ENCODE measurements at regions not wholly inside any gene's neighbourhood (a gene's known extent, or its start where the extent isn't known, plus 50 kb on each side); places are given as distances from the start of the nearest gene placed in this dataset.

GRCh38 chr3:184651904-184652303 is 60.0 kb downstream of the MAGEF1 start:
- peaks cover 37% of the 10 kb centered on the region for H3K27me3 ChIP-seq (ENCODE audit: control insufficient read depth, insufficient read depth, low read length)
- ChIA-PET CTCF (no interaction called here), POLR2A (ENCODE audit: unreplicated experiment) (no interaction called here)
- H2BK15ac ChIP-seq (ENCODE audit: low read depth, low read length), result no peak overlapping the region
- WGBS, 2 experiments (ENCODE audit: extremely low coverage in 2 of 2, insufficient read length in 1 of 2), result 92% methylated on average over 4 of the region's 6 CpGs; no CpG with 5 or more reads in 1 of the 2 experiments
- H3K9me3 ChIP-seq (ENCODE audit: control insufficient read depth, insufficient read depth, low read length), result peaks cover 3% of the 10 kb centered on the region; the same call in 1 of the 2 replicates
- ATAC-seq (ENCODE audit: low read depth) (no peak), DNase-seq (no peak)
- H2AK9ac ChIP-seq (replicated peaks; ENCODE audit: low read depth, low read length, poor library complexity), result no peak overlapping the region
- H3K9ac ChIP-seq (ENCODE audit: low read depth, low read length), result no peak overlapping the region
- no peak overlapping the region for H2AK5ac ChIP-seq (ENCODE audit: low read depth, low read length)
- no peak overlapping the region for H3K14ac ChIP-seq (replicated peaks; ENCODE audit: low read depth, low read length)
- H3K56ac ChIP-seq (ENCODE audit: extremely low read depth, insufficient read depth, low read length), result no peak overlapping the region
- peaks cover 3% of the 10 kb centered on the region; the same call in 1 of the 2 replicates for H3K9me1 ChIP-seq (ENCODE audit: insufficient read depth, low read length)
- in situ Hi-C loops (cut with MboI; ENCODE audit: low sequenced_read_pairs), result no loop called here
- no peaks in the 10 kb centered on the region for H3K79me1 ChIP-seq (ENCODE audit: low read depth in 1 of 2, low read length in 2 of 2)
- no peak overlapping the region for H3K27ac ChIP-seq (ENCODE audit: insufficient read depth, low read length)
- H3K23ac ChIP-seq (ENCODE audit: low read depth, low read length), result no peak overlapping the region
- no peak overlapping the region for H2BK20ac ChIP-seq (ENCODE audit: low read depth, low read length)
- H2AFZ ChIP-seq (replicated peaks; ENCODE audit: low read length, poor library complexity), result no peak overlapping the region
- no peaks in the 10 kb centered on the region for H3K36me3 ChIP-seq (ENCODE audit: control insufficient read depth, insufficient read depth, low read length)
- no peak overlapping the region for H3K4ac ChIP-seq (ENCODE audit: low read depth, low read length)
- dilution Hi-C loops (cut with HindIII; ENCODE audit: low sequenced_read_pairs, unreplicated experiment), result no loop called here
- intact Hi-C loops (cut with micrococcal nuclease), result no loop called here
- H4K91ac ChIP-seq (ENCODE audit: insufficient read depth, low read depth, low read length), result no peak overlapping the region
- TF ChIP-seq BHLHE40 (IDR thresholded peaks at IDR 0.05; ENCODE audit: low read depth, low read length) (no peak), RAD21 (IDR thresholded peaks at IDR 0.05; ENCODE audit: low read length) (no peak), FOS (IDR thresholded peaks at IDR 0.05; ENCODE audit: low read depth, low read length) (no peak)
- no peaks in the 10 kb centered on the region for H3K4me1 ChIP-seq (ENCODE audit: control insufficient read depth, insufficient read depth, low read length)
- no peak overlapping the region for H3K18ac ChIP-seq (ENCODE audit: low read depth, low read length)
- H2BK5ac ChIP-seq (ENCODE audit: low read depth, low read length, poor library complexity, severe bottlenecking), result no peak overlapping the region
- no TSS peak for BruUV-seq (replicated peaks)
- H3K4me2 ChIP-seq (ENCODE audit: low read depth, low read length), result no peak overlapping the region
- H4K5ac ChIP-seq (ENCODE audit: low read depth, low read length), result no peak overlapping the region
- H3K4me3 ChIP-seq (ENCODE audit: insufficient read depth, low read depth, low read length), result no peak overlapping the region
- no peak overlapping the region for H4K8ac ChIP-seq (ENCODE audit: low read depth in 2 of 2, low read length in 2 of 2)
- no peaks in the 10 kb centered on the region for H4K20me1 ChIP-seq (ENCODE audit: insufficient read depth, low read length)
- no peak overlapping the region for H2BK120ac ChIP-seq (ENCODE audit: low read depth, low read length)

Measured in IMR-90 (cell line).